ENCODE measurements at regions not wholly inside any gene's neighbourhood (a gene's known extent, or its start where the extent isn't known, plus 50 kb on each side); places are given as distances from the start of the nearest gene placed in this dataset.

DNA sequence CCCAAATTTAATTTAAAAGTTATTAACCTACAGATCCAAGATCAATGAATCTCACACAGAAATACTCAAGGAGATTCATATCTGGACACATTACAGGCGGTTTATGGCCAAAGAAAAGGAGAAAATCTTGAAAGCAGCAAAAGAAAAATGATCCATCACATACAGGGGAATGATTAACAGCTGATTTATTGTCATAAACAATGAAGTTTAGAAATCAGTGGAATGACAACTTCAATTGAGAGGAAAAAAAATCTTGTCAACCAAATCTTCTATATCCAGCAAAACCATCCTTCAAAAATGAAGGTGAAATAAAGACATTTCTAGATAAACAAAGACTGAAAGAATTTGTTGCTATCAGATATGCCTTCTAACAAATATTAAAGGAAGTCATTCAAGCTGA lies 156.2 kb upstream of the SEMA6D start:
- H3K4me3 Mint-ChIP-seq = no peak overlapping the region
- peaks cover 6% of the 10 kb centered on the region for H3K27me3 Mint-ChIP-seq
- no peak overlapping the region for H3K27ac Mint-ChIP-seq
- peaks cover 19% of the 10 kb centered on the region for H3K9me3 Mint-ChIP-seq (ENCODE audit: low read depth)
- H3K4me1 Mint-ChIP-seq (ENCODE audit: low read depth) = no peaks in the 10 kb centered on the region
- no peaks in the 10 kb centered on the region for H3K36me3 Mint-ChIP-seq

DNA sequence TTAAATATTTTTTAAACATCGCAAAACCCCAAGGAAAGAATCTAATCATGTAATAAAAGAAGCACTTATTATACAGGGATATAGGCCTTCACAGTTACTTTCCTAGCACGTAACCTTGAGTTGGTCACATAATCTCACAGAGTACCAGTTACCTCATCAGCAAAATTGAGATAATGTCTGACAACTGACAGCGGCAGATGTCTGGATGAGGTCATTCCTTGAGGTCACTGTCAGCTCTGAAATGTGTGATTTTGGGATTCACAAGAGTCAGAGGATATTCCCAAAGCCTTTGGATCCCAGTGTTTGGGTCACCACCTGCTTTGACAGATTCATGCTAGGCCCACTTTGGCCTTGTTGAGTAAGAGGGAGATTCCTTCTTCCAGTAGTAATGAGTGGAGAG lies 151.4 kb upstream of the SEMA6D start:
- no peak overlapping the region for H3K4me3 Mint-ChIP-seq
- H3K4me1 Mint-ChIP-seq (ENCODE audit: low read depth) = no peaks in the 10 kb centered on the region
- H3K9me3 Mint-ChIP-seq (ENCODE audit: low read depth) = peaks cover 4% of the 10 kb centered on the region
- no peaks in the 10 kb centered on the region for H3K36me3 Mint-ChIP-seq
- no peak overlapping the region for H3K27ac Mint-ChIP-seq
- H3K27me3 Mint-ChIP-seq = peaks cover 1% of the 10 kb centered on the region

DNA sequence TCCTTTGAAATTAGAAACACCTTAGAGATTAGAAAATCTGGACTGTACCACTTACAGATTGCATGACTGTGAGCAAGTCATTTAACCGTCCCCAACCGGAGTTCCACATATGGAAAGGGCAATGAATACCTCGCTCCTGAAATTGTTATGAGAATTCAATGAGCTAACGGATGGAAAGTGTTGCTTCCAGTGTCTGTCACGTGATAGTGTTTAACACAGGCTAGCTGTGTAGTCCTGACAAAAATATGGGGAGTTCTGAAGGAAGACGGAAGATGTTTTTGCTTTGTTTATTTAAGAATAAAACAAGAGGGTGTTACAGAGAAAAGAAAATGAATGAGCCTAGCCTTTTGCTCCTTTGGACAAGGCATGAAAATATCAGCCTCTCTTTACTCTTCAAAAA lies 150.7 kb upstream of the SEMA6D start:
- Mint-ChIP-seq H3K4me1 (ENCODE audit: low read depth) (no peaks in the 10 kb centered on the region), H3K4me3 (no peak overlapping the region), H3K36me3 (no peaks in the 10 kb centered on the region), H3K9me3 (ENCODE audit: low read depth) (peaks cover 4% of the 10 kb centered on the region), H3K27me3 (peaks cover 1% of the 10 kb centered on the region), H3K27ac (no peak overlapping the region)

DNA sequence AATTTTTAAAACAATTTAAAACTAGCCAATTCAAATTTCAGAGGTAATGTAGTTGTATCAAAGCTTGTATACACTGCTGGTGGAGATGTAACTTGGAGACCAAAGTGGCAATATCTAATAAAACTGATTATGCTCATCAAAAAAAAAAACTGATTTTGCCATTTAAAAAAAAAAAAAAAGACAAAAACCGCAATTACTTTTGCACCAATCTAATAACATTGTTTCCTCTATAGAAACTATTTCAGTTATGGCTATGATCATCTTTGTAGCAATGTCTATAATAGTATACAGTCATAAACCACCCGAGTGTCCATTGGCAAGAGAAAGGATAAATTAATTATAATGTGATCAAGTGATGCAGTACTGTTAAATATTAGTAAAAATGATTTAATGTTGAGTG lies 149.3 kb upstream of the SEMA6D start:
- peaks cover 4% of the 10 kb centered on the region for H3K9me3 Mint-ChIP-seq (ENCODE audit: low read depth)
- no peak overlapping the region for H3K27ac Mint-ChIP-seq

DNA sequence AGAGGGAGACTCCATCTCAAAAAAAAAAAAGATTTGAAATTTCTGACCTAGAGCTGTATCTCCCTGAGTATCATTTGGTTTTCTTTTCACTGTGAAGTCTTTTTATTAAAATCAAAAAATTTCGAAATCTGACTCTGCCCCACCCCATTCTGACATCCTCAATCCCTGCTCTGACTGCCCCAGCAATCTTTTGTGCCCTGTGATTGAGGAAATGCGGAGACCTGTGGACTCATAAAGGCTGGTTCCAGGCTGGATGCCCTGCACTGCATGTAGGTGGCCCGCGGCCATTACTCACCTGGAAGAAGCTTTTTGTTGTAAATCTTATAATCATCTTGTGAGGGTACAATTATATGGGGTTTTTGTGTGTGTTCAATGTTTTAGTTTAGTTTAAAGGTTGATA lies 147.3 kb upstream of the SEMA6D start:
- peaks cover 1% of the 10 kb centered on the region for H3K27me3 Mint-ChIP-seq
- H3K36me3 Mint-ChIP-seq = no peaks in the 10 kb centered on the region
- H3K4me3 Mint-ChIP-seq = no peak overlapping the region
- H3K9me3 Mint-ChIP-seq (ENCODE audit: low read depth) = no peaks in the 10 kb centered on the region
- H3K27ac Mint-ChIP-seq = no peak overlapping the region
- no peaks in the 10 kb centered on the region for H3K4me1 Mint-ChIP-seq (ENCODE audit: low read depth)

More for the DNA sequence above, 149.3 kb upstream of the SEMA6D start:
- Mint-ChIP-seq H3K4me3 (no peak overlapping the region), H3K36me3 (no peaks in the 10 kb centered on the region), H3K4me1 (ENCODE audit: low read depth) (no peaks in the 10 kb centered on the region), H3K27me3 (peaks cover 1% of the 10 kb centered on the region)

DNA sequence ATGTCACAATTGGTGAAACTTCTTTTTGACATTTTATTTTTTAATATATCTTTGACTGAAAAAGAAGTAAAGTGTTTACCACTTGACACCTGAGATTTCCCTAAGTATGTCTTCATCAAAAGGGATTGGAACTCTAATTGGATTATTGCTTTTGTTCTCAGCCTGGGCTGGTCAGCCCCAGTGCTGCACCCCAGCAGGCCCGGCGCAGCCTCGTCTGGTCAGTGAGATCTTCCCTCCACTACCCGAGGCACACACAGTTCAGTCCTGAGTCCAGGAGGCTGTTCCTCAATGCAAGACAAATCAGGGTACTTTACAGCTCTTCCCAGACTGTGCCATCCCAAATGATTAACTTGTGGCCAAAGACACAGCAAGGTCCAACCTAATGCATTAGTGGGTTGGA lies 146.9 kb upstream of the SEMA6D start:
- no peak overlapping the region for H3K27ac Mint-ChIP-seq
- H3K9me3 Mint-ChIP-seq (ENCODE audit: low read depth) = no peaks in the 10 kb centered on the region
- H3K4me1 Mint-ChIP-seq (ENCODE audit: low read depth) = no peaks in the 10 kb centered on the region
- peaks cover 1% of the 10 kb centered on the region for H3K27me3 Mint-ChIP-seq
- no peaks in the 10 kb centered on the region for H3K36me3 Mint-ChIP-seq
- no peak overlapping the region for H3K4me3 Mint-ChIP-seq

DNA sequence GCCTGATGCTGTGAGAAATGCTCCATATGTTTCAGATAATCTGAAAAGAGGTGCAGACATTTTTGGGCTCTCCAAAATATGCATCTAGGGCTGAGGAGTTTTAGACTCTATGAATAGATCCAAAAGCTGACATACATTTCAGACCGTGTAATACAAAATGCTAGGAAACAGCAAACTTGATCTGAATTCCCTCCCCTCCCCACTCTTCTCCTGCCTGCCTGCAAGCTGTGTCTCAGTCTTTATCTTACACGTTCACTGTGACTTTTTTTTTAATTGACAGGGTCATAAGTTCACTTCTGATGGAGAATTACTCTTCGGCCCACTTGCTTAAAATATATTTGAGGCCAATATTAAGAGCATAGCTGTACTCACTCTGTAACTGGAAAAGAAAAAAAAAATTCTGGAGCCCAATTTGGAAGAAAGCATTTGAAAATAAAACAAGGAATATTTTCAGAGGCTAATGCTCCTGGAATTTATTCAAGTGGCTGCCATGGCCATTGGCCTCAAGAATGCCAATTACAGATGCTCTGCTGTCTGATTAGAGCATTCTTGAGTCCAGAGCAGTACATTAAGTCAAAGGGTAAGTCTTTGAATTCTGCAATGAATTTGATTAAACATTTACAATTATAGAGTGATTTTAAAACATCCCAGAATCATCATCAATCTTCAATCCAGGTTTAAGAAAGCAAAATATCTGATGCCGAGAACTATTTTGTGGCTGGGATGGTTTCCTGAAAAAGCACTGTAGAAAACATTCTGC lies 146.2 kb upstream of the SEMA6D start:
- H3K4me1 Mint-ChIP-seq (ENCODE audit: low read depth) = no peaks in the 10 kb centered on the region
- H3K36me3 Mint-ChIP-seq = no peaks in the 10 kb centered on the region
- no peak overlapping the region for H3K4me3 Mint-ChIP-seq
- peaks cover 1% of the 10 kb centered on the region for H3K27me3 Mint-ChIP-seq
- no peak overlapping the region for H3K27ac Mint-ChIP-seq
- H3K9me3 Mint-ChIP-seq (ENCODE audit: low read depth) = no peaks in the 10 kb centered on the region

DNA sequence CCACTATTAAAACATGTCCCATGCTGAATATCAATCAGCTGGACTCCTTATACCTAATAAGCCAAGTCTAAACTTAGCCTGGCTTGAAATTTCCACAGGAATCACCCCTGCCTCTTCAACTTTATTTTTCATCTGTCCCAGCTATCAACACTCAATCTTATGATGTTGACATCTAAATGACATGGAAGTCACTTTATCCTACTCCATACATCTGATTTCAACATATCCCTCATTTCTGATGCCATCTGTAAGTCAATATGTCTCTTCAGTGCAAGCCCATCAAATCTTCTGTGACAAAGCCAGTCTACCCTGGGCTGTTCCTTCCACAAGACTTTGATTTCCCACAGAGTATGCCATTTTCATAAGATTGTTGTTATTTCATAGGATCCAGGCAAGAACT lies 143.6 kb upstream of the SEMA6D start:
- H3K4me1 Mint-ChIP-seq (ENCODE audit: low read depth) = no peaks in the 10 kb centered on the region
- no peak overlapping the region for H3K4me3 Mint-ChIP-seq
- no peaks in the 10 kb centered on the region for H3K36me3 Mint-ChIP-seq
- no peaks in the 10 kb centered on the region for H3K9me3 Mint-ChIP-seq (ENCODE audit: low read depth)
- H3K27me3 Mint-ChIP-seq = no peaks in the 10 kb centered on the region
- no peak overlapping the region for H3K27ac Mint-ChIP-seq

DNA sequence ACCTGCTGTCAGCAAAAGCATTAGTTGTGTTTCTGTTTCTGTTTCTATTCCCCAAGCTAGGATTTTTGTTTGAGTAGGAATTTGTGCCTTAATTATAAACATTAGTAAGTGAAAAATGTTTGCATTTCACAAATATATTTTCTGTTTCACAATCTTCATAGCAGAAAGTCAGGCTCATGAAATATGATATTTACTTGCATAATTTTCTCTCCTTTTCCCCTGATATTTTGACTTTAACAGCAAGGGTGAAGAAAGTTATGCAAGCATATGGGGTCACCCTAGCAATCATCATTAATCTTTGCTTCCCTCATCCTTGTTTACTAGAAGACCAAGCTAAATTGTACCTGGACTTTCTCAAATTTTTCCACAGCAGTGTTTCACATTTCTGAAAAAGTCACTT lies 140.3 kb upstream of the SEMA6D start:
- Mint-ChIP-seq H3K36me3 (no peaks in the 10 kb centered on the region), H3K9me3 (ENCODE audit: low read depth) (no peaks in the 10 kb centered on the region), H3K27ac (no peak overlapping the region), H3K27me3 (no peaks in the 10 kb centered on the region), H3K4me1 (ENCODE audit: low read depth) (no peaks in the 10 kb centered on the region), H3K4me3 (no peak overlapping the region)

DNA sequence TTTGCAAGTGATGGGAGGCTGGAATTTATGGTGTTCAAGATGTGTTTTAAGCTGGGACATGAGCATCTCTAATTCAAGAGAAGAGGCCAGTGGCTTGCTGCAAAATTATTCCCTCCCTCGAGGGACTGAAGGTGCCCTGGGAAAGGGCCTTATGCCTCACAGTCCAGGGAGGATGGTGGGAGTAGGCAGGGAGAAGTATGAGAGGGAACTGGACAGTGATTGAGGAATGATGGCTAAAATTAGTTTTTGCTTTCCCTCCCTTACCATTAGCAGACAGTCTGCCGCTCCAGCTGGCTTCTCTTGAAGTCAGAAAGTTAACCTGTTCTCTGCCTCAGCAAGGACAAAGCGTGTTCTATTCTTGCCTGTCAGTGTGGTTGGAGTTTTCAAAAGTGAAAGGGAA lies 139.8 kb upstream of the SEMA6D start:
- Mint-ChIP-seq H3K36me3 (no peaks in the 10 kb centered on the region), H3K4me1 (ENCODE audit: low read depth) (no peaks in the 10 kb centered on the region), H3K27ac (no peak overlapping the region), H3K4me3 (no peak overlapping the region), H3K27me3 (no peaks in the 10 kb centered on the region), H3K9me3 (ENCODE audit: low read depth) (no peaks in the 10 kb centered on the region)

DNA sequence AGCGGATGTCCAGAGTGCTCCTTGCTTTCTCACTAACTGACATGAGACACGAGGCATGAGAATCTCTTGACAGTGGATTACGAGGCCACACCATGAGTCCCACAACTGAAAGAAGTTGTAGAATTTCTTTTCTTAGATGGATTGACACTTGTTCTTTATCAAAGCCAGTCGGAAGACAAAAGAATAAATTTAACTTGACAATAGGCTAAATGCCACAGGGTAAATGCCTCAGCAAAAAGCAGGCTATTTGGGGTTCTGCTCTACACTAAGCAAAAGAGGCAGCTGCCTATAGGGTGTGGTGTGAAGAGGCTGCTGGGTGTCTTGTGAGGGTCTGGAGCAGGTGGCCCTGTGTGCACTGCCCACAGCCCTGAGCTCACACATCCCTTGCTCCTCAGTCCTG lies 135.1 kb upstream of the SEMA6D start:
- Mint-ChIP-seq H3K36me3 (no peaks in the 10 kb centered on the region), H3K4me1 (ENCODE audit: low read depth) (no peaks in the 10 kb centered on the region), H3K9me3 (ENCODE audit: low read depth) (no peaks in the 10 kb centered on the region), H3K27me3 (no peaks in the 10 kb centered on the region), H3K27ac (no peak overlapping the region), H3K4me3 (no peak overlapping the region)

DNA sequence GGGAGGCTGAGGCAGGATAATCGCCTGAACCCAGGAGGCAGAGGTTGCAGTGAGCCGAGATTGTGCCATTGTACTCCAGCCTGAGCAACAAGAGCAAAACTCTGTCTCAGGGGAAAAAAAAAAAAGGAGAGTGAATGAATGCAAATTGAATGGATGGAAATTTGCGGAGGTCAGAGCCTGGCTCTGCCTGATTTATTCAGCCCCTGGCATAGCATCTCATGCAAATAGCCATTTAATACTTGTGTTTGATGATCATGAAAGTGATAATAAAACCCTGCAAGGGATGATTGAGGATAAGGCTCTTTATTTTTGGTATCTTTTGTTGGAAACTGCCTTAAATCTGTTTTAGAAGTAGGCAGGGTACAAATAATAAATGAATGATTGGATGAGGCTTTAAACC lies 133.0 kb upstream of the SEMA6D start:
- no peaks in the 10 kb centered on the region for H3K36me3 Mint-ChIP-seq
- no peak overlapping the region for H3K4me3 Mint-ChIP-seq
- no peaks in the 10 kb centered on the region for H3K9me3 Mint-ChIP-seq (ENCODE audit: low read depth)
- no peaks in the 10 kb centered on the region for H3K4me1 Mint-ChIP-seq (ENCODE audit: low read depth)
- H3K27ac Mint-ChIP-seq = no peak overlapping the region
- H3K27me3 Mint-ChIP-seq = peaks cover 1% of the 10 kb centered on the region

DNA sequence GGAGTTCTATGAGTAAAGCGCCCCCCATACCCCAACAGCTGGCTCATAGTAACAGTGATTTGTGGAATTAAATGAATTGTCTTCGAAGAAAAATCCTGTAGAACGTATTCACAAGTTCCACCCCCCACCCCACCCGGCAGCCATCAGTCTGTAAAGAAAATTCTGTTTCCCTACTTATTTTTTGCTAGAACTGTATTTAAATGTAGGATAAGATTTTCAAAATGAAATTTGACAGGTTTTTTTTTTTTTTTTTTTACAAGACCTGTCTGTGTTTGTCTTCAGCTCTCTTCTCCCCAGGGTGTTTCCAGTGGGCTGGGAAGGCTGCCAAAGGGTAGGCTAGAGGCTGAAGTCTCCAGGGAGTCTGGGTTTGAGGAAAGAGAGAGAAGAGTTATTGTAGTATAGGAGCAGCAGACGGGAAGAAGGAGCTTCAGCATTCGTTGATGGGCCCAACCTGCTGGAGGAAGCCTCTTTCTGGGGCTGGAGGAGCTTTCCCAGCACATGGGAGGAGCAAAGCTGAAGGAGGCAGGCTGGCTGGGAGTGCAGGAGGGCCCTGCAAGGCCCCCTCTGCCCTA lies 130.6 kb upstream of the SEMA6D start:
- H3K27ac Mint-ChIP-seq = no peak overlapping the region
- no peaks in the 10 kb centered on the region for H3K9me3 Mint-ChIP-seq (ENCODE audit: low read depth)
- H3K4me1 Mint-ChIP-seq (ENCODE audit: low read depth) = no peaks in the 10 kb centered on the region
- H3K4me3 Mint-ChIP-seq = no peak overlapping the region
- no peaks in the 10 kb centered on the region for H3K36me3 Mint-ChIP-seq
- peaks cover 3% of the 10 kb centered on the region for H3K27me3 Mint-ChIP-seq

DNA sequence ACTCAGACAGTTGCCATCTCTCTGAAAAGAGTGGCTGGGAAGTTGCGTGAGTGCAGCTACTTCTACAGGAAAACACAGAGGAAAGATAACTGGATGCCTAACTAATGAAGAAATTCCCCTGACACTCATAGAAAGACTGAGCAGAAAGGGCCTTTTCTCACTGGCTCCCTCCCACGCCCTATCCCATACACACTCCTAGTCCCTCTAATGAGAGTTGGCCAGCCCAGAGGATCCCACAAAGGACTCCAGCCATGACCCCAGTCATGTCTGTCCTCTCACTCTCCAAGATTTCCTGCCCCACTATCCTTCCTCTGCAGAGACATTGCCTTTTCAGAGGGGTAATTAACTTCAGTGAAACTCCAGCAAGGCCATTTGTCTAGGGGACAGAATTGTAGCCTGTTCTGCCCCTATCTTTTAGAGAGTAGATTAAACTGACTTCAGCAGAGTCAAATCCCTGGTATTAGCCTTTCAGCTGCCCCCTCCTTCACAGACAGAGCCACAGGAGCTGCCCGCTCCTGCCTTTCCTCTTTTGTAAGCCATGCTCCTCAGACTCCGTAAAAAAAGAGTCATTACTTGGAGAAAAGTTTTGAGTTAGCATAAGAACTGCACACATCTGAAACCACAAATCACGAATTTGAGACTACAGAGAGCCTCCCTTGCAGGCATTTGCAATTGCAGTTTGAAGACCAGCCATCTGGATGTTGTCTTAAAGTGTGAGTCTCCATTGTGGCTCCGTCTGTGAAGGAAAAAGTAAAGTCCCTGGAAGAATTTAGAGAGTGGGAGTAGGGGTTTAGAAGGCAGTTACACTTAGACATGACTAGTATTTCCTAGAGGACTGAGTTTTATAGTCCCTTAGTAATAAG lies 129.1 kb upstream of the SEMA6D start:
- Mint-ChIP-seq H3K4me3 (no peak overlapping the region), H3K27ac (no peak overlapping the region), H3K36me3 (no peaks in the 10 kb centered on the region), H3K9me3 (ENCODE audit: low read depth) (no peaks in the 10 kb centered on the region), H3K27me3 (peaks cover 3% of the 10 kb centered on the region), H3K4me1 (ENCODE audit: low read depth) (no peaks in the 10 kb centered on the region)

DNA sequence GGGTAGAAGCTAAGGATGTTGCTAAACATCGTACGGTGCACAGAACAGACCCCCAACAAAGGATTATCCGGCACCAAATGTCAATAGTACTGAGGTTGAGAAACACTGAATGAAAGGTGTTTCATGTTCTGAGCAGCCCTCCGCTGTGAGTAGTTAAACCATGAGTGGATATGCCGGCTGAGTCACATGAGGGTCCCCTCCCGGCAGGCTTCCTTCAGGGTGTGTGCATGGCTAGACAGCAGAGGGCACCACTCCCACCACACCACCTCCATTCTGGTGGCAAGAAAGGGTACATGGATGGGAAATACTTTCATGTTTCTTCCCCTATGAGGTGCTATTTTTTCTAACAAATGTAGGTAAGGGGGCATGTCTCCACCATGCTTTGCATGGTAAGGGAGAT lies 128.3 kb upstream of the SEMA6D start:
- Mint-ChIP-seq H3K4me1 (ENCODE audit: low read depth) (no peaks in the 10 kb centered on the region), H3K36me3 (no peaks in the 10 kb centered on the region), H3K27ac (no peak overlapping the region), H3K4me3 (no peak overlapping the region), H3K27me3 (peaks cover 3% of the 10 kb centered on the region), H3K9me3 (ENCODE audit: low read depth) (no peaks in the 10 kb centered on the region)

All from activated naive CD8-positive, alpha-beta T cell (primary cell).